RWPE2 (cell line): ENCODE measurements at regions not wholly inside any gene's neighbourhood (a gene's known extent, or its start where the extent isn't known, plus 50 kb on each side); places are given as distances from the start of the nearest gene placed in this dataset.

Experiments
- ATAC-seq: fragments of 200-7000 bp; cut with Tn5 transposase; 3 replicates; pipeline ENCODE4 v1.9.1; 2021; ENCODE audit warnings: low read depth
- DNase-seq: peaks from one replicate; pipeline ENCODE4 v3.0.0-alpha.2; 2020; ENCODE audit warnings: low spot score
- H3K27ac ChIP-seq: fragments of 450-650 bp; 2 replicates; pipeline ENCODE4 v1.5.1; 2017; ENCODE audit warnings: mild to moderate bottlenecking; ENCODE audit not compliant: poor library complexity, severe bottlenecking
- H3K27me3 ChIP-seq: fragments of 250-450 bp; sonication (Bioruptor Pico); 2 replicates; pipeline ENCODE4 v1.5.1; 2021; ENCODE audit warnings: mild to moderate bottlenecking, moderate library complexity; ENCODE audit not compliant: insufficient read depth, poor library complexity, severe bottlenecking
- H3K36me3 ChIP-seq: fragments of 250-450 bp; sonication (Bioruptor Pico); 2 replicates; pipeline ENCODE4 v1.5.1; 2020; ENCODE audit warnings: low read depth, mild to moderate bottlenecking, moderate library complexity
- H3K4me1 ChIP-seq: fragments of 250-450 bp; sonication (Bioruptor Pico); 2 replicates; pipeline ENCODE4 v1.5.1; 2021; ENCODE audit warnings: mild to moderate bottlenecking, moderate library complexity; ENCODE audit not compliant: insufficient read depth, poor library complexity, severe bottlenecking
- H3K4me3 ChIP-seq: fragments of 250-450 bp; sonication (Bioruptor Pico); 2 replicates; pipeline ENCODE4 v1.5.1; 2021; ENCODE audit warnings: mild to moderate bottlenecking, moderate library complexity; ENCODE audit not compliant: severe bottlenecking
- H3K9me3 ChIP-seq: fragments of 250-450 bp; sonication (Bioruptor Pico); 2 replicates; pipeline ENCODE4 v1.5.1; 2021; ENCODE audit warnings: mild to moderate bottlenecking, moderate library complexity; ENCODE audit not compliant: severe bottlenecking
- TF ChIP-seq, protein P1 (sequence below): fragments of 450-650 bp; IDR thresholded peaks from one replicate; pipeline ENCODE4 v1.5.1; 2017; ENCODE audit warnings: mild to moderate bottlenecking, moderate library complexity; ENCODE audit not compliant: poor library complexity, severe bottlenecking

DNA sequence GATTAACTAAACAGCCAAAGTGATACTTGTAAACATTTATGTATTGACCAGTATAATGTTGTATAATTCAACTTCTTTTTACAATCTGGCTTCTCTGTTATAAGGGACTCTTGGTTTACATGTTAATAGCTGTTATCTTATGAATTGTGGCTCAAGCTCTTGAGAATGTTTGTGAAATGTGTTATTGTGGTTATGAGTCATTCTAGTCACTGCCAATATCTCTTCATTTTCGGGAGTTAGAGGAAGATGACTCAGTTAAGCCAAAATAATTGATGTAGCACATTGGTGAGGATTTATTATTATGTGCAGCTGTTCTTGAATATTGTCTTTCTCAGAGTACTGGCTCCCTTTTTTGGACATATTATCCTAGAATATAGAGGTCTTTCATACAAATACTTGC, 655.2 kb upstream of the RIOK2 start:
- peak; percentile 87 for ATAC-seq
- Histone ChIP-seq H3K4me3 (no peak overlapping the region), H3K36me3 (no peaks in the 10 kb centered on the region), H3K27me3 (no peaks in the 10 kb centered on the region), H3K9me3 (no peaks in the 10 kb centered on the region), H3K27ac (peak overlapping the region; percentile 86), H3K4me1 (peaks cover 32% of the 10 kb centered on the region)
- no peak for DNase-seq
- TF ChIP-seq, protein P1, sequence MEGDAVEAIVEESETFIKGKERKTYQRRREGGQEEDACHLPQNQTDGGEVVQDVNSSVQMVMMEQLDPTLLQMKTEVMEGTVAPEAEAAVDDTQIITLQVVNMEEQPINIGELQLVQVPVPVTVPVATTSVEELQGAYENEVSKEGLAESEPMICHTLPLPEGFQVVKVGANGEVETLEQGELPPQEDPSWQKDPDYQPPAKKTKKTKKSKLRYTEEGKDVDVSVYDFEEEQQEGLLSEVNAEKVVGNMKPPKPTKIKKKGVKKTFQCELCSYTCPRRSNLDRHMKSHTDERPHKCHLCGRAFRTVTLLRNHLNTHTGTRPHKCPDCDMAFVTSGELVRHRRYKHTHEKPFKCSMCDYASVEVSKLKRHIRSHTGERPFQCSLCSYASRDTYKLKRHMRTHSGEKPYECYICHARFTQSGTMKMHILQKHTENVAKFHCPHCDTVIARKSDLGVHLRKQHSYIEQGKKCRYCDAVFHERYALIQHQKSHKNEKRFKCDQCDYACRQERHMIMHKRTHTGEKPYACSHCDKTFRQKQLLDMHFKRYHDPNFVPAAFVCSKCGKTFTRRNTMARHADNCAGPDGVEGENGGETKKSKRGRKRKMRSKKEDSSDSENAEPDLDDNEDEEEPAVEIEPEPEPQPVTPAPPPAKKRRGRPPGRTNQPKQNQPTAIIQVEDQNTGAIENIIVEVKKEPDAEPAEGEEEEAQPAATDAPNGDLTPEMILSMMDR, result no peak

DNA sequence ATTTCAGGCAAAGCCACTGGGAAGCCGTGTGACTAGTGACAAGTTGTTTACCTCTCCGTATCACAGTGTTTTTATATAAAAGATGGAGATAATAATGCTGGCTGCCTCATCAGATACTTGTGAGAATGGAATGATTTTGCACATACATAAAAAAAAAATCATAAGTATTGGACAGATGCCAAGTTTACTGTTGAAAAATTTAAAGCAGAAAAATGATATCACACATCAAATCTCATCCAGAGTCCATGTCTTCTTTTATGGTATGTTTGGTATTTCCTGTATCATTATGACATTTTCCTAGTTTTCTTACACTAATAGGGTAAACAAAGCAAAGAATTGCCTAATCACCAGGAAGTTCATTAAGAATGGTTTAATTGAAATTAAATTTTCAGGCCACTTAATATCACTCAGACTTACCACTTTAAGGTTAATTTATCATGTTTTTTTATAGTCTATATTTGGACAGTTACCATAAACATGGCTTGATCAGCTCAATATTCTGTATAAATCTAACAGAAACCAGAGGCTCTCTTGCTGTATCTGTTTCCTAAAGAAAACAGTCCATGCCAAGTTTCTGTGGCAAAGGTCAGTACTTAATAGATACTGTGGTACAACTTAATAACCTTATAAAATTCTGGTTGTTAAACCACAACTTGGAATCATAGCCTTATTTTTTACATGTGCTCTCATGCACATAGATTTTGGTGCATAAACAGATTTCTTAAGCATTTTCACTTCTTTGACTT, 656.5 kb upstream of the RIOK2 start:
- H3K4me3 ChIP-seq, result no peak overlapping the region
- TF ChIP-seq, protein P1, result no peak
- no peaks in the 10 kb centered on the region for H3K9me3 ChIP-seq
- no peaks in the 10 kb centered on the region for H3K36me3 ChIP-seq
- H3K4me1 ChIP-seq, result peaks cover 32% of the 10 kb centered on the region
- peak overlapping the region; percentile 86 for H3K27ac ChIP-seq
- H3K27me3 ChIP-seq, result no peaks in the 10 kb centered on the region
- ATAC-seq, result peak; percentile 60
- DNase-seq, result no peak

DNA sequence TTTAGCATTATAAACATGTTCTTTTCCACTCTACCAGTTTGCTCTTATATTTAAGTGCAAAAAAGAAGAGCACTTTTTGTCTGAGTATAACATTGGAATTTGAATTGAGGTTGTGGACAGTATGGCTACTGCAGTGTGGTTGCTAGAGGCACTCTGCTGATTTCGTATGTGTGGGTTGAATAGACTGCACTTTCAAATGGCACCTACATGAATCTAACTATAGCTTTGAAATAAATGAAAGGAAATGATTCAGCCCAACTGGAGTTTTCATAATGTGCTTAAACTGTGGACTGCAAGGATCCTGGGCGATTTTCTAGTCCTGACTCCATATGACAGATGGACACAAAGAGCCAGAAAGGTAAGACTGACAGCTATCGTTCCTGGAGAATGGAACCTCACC, 657.6 kb upstream of the RIOK2 start:
- H3K4me3 ChIP-seq, result no peak overlapping the region
- ATAC-seq (peak; percentile 20; the same call in 1 of the 3 replicates), DNase-seq (no peak)
- TF ChIP-seq, protein P1, result no peak
- H3K27ac ChIP-seq, result peak overlapping the region; percentile 86
- no peaks in the 10 kb centered on the region for H3K27me3 ChIP-seq
- H3K36me3 ChIP-seq, result no peaks in the 10 kb centered on the region
- H3K4me1 ChIP-seq, result peaks cover 32% of the 10 kb centered on the region
- no peaks in the 10 kb centered on the region for H3K9me3 ChIP-seq

DNA sequence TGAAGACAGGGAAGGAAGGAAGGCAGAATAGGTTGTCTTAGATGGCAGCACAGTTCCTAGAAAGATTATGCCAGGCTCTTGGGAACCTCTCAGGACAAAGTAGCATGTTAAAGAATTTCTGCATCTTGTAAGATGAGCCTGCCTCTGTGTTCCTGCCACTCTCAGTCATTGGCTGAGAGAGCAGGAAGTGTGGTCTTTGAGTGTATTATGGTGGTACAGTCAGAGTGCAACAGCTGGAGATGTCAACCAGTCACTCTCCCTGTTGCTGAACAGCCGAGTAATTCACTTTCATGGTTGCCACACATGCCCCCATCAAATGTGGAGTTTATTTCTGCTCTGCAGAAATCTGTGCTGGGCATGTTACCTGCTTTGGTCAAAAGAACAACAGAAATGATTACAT, 659.6 kb upstream of the RIOK2 start:
- no peaks in the 10 kb centered on the region for H3K27me3 ChIP-seq
- TF ChIP-seq, protein P1, result no peak
- no peaks in the 10 kb centered on the region for H3K9me3 ChIP-seq
- DNase-seq (no peak), ATAC-seq (no peak)
- H3K4me1 ChIP-seq, result peaks cover 31% of the 10 kb centered on the region
- no peak overlapping the region for H3K27ac ChIP-seq
- H3K4me3 ChIP-seq, result no peak overlapping the region
- no peaks in the 10 kb centered on the region for H3K36me3 ChIP-seq

DNA sequence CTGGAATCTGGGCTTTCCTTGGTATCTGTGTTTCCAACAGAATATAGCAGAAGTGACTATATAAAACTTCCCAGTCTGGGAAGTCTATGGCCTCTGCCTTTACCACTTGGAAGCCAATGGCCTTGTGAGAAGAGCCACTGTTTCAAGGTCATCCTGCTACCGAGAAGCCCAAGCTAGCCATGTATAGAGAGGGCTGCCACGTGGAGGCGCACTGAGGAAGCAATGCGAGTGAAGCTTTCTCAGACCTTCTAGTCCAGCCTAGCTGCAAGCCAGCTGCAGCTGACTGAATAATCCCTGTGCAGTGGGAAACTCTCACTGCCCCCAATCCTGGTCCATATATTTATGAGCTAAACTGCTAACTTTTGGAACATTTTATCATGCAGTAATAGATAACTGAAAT, 661.8 kb upstream of the RIOK2 start:
- TF ChIP-seq, protein P1, result no peak
- no peak for ATAC-seq
- Histone ChIP-seq H3K36me3 (no peaks in the 10 kb centered on the region), H3K9me3 (no peaks in the 10 kb centered on the region), H3K4me1 (peaks cover 11% of the 10 kb centered on the region), H3K27me3 (no peaks in the 10 kb centered on the region), H3K27ac (no peak overlapping the region), H3K4me3 (no peak overlapping the region)
- DNase-seq, result no peak
